H1 (cell line): ENCODE measurements at regions not wholly inside any gene's neighbourhood (a gene's known extent, or its start where the extent isn't known, plus 50 kb on each side); places are given as distances from the start of the nearest gene placed in this dataset.

ENCODE experiments used
- BCL11A ChIP-seq, 2 experiments: IDR thresholded peaks; one replicate each; pipeline ENCODE4 v1.6.1; 2011; ENCODE audit warnings: low read depth in 2 of 2, low read length in 2 of 2, mild to moderate bottlenecking in 2 of 2
- CEBPB ChIP-seq: IDR thresholded peaks from 2 replicates; pipeline ENCODE4 v1.6.1; 2012; ENCODE audit warnings: low read depth, low read length
- CHD2 ChIP-seq: IDR thresholded peaks from 2 replicates; pipeline ENCODE4 v1.6.1; 2012; ENCODE audit warnings: low read length, improper control_type of control experiment
- CTCF ChIP-seq, 3 experiments: IDR thresholded peaks; 1 replicate in 2 of 3; 2 replicates in 1 of 3; pipeline versions ENCODE4 v1.5.1 to v1.6.1; 2011; ENCODE audit warnings: low read length in 3 of 3, mild to moderate bottlenecking in 3 of 3, inconsistent platforms in 2 of 3, low read depth in 1 of 3, moderate library complexity in 1 of 3; ENCODE audit not compliant: insufficient read depth in 1 of 3; ENCODE audit errors: control extremely low read depth in 1 of 3
- EP300 ChIP-seq, 2 experiments: IDR thresholded peaks; 1 replicate in 1 of 2; 2 replicates in 1 of 2; pipeline ENCODE4 v1.6.1; 2011 to 2012; ENCODE audit warnings: low read depth in 2 of 2, low read length in 2 of 2, mild to moderate bottlenecking in 2 of 2, borderline replicate concordance in 1 of 2, inconsistent platforms in 1 of 2, moderate library complexity in 1 of 2
- EZH2 ChIP-seq: fragments of 200-600 bp; sonication (generic); IDR thresholded peaks from 2 replicates; pipeline ENCODE4 v1.7.1; 2012; ENCODE audit warnings: low read depth, mild to moderate bottlenecking, moderate library complexity, low read length, inconsistent platforms; ENCODE audit not compliant: severe bottlenecking
- MAFK ChIP-seq: IDR thresholded peaks from 2 replicates; pipeline ENCODE4 v1.6.1; 2012; ENCODE audit warnings: low read depth, mild to moderate bottlenecking, improper control_type of control experiment, low read length

GRCh38 chr11:37317803-37318202 lies 719.8 kb upstream of the RAG2 start:
- TF ChIP-seq CTCF (IDR thresholded peaks at IDR 0.05; ENCODE audit: control extremely low read depth in 1 of 3, insufficient read depth in 1 of 3, low read depth in 1 of 3, low read length in 3 of 3) = no peak
- TF ChIP-seq MAFK = no peak
- no peak for TF ChIP-seq EP300 (IDR thresholded peaks at IDR 0.05; ENCODE audit: borderline replicate concordance in 1 of 2, low read depth in 2 of 2, low read length in 2 of 2)
- no peak for TF ChIP-seq BCL11A (IDR thresholded peaks at IDR 0.05; ENCODE audit: low read depth in 2 of 2, low read length in 2 of 2)
- TF ChIP-seq EZH2 = no peak
- no peak for TF ChIP-seq CEBPB
- no peak for TF ChIP-seq CHD2
